Keratinocyte (primary cell): ENCODE measurements at regions not wholly inside any gene's neighbourhood (a gene's known extent, or its start where the extent isn't known, plus 50 kb on each side); places are given as distances from the start of the nearest gene placed in this dataset.

Experiments
- DNase-seq: peaks from one replicate; pipeline ENCODE4 v3.0.0-alpha.2; 2011; ENCODE audit warnings: low read depth, missing footprints, low spot score
- FAIRE-seq: peaks from 2 replicates; lab custom pipeline; 2011; peaks lifted over from hg19 to GRCh38; lab: Jason Lieb, UNC
- H2AFZ ChIP-seq: 2 replicates; pipeline ENCODE4 v1.6.0; 2012; ENCODE audit warnings: low read length, control low read depth, inconsistent platforms; ENCODE audit not compliant: control insufficient read depth
- H3K27ac ChIP-seq: 2 replicates; pipeline ENCODE4 v1.5.1; 2011; ENCODE audit warnings: low read length; ENCODE audit not compliant: control insufficient read depth, insufficient read depth
- H3K27me3 ChIP-seq: 3 replicates; pipeline ENCODE4 v1.6.0; 2011; ENCODE audit warnings: low read length; ENCODE audit not compliant: control insufficient read depth, insufficient read depth; ENCODE audit errors: extremely low read depth
- H3K36me3 ChIP-seq, 2 experiments: 2 replicates in 1 of 2; 3 replicates in 1 of 2; pipeline ENCODE4 v1.5.1; 2011; ENCODE audit warnings: low read length in 2 of 2, mild to moderate bottlenecking in 1 of 2; ENCODE audit not compliant: control insufficient read depth in 2 of 2, insufficient read depth in 2 of 2; ENCODE audit errors: extremely low read depth in 1 of 2
- H3K4me1 ChIP-seq: 3 replicates; pipeline ENCODE4 v1.5.1; 2011; ENCODE audit warnings: low read length; ENCODE audit not compliant: control insufficient read depth, insufficient read depth; ENCODE audit errors: extremely low read depth
- H3K4me2 ChIP-seq: 3 replicates; pipeline ENCODE4 v1.6.0; 2011; ENCODE audit warnings: low read depth, low read length; ENCODE audit not compliant: control insufficient read depth, insufficient read depth; ENCODE audit errors: extremely low read depth
- H3K4me3 ChIP-seq, 3 experiments: fragments of 200-600 bp in 1 of 3; sonication (generic) in 1 of 3; 2 replicates in 2 of 3; 3 replicates in 1 of 3; pipeline ENCODE4 v1.5.1; 2011 to 2016; ENCODE audit warnings: low read length in 3 of 3, mild to moderate bottlenecking in 3 of 3, control low read depth in 2 of 3, inconsistent platforms in 1 of 3, low read depth in 1 of 3, mixed read lengths in 1 of 3, mixed run types in 1 of 3, moderate library complexity in 1 of 3; ENCODE audit not compliant: control insufficient read depth in 2 of 3, insufficient read depth in 2 of 3; ENCODE audit errors: extremely low read depth in 1 of 3
- H3K79me2 ChIP-seq: 2 replicates; pipeline ENCODE4 v1.6.0; 2012; ENCODE audit warnings: low read length; ENCODE audit not compliant: control insufficient read depth, insufficient read depth
- H3K9ac ChIP-seq: 3 replicates; pipeline ENCODE4 v1.6.0; 2011; ENCODE audit warnings: low read length; ENCODE audit not compliant: control insufficient read depth, insufficient read depth; ENCODE audit errors: extremely low read depth
- H3K9me1 ChIP-seq: 3 replicates; pipeline ENCODE4 v1.6.0; 2011; ENCODE audit warnings: low read length; ENCODE audit not compliant: control insufficient read depth, insufficient read depth; ENCODE audit errors: extremely low read depth
- H3K9me3 ChIP-seq: 2 replicates; pipeline ENCODE4 v1.5.1; 2012; ENCODE audit warnings: low read depth, low read length; ENCODE audit not compliant: control insufficient read depth
- H4K20me1 ChIP-seq: 3 replicates; pipeline ENCODE4 v1.6.0; 2011; ENCODE audit warnings: low read length; ENCODE audit not compliant: control insufficient read depth, insufficient read depth; ENCODE audit errors: extremely low read depth
- CTCF ChIP-seq, 3 experiments: IDR thresholded peaks in 1 of 3; conservative IDR thresholded peaks in 1 of 3; optimal IDR thresholded peaks in 1 of 3; 2 replicates in 2 of 3; 3 replicates in 1 of 3; pipeline versions ENCODE3 to v1.5.1; 2011; ENCODE audit warnings: low read length in 3 of 3, mild to moderate bottlenecking in 3 of 3, moderate library complexity in 2 of 3, control low read depth in 1 of 3, inconsistent platforms in 1 of 3; ENCODE audit not compliant: insufficient read depth in 2 of 3; ENCODE audit errors: extremely low read depth in 1 of 3
- EZH2 ChIP-seq: IDR thresholded peaks from one replicate; pipeline ENCODE4 v1.6.1; 2012; ENCODE audit warnings: inconsistent platforms, mild to moderate bottlenecking, low read length, moderate library complexity
- dilution Hi-C: fragments of 300-500 bp; cut with MboI; formaldehyde crosslinking; loops from one replicate; pipeline ENCODE4 v1.7.0; 2020; ENCODE audit warnings: low sequenced_read_pairs; ENCODE audit not compliant: extremely low pct_ligation_motif_present

GRCh38 chr22:42180349-42180842 lies 49.8 kb upstream of the CYP2D6 start:
- H2AFZ ChIP-seq, result no peak overlapping the region
- peaks cover 4% of the 10 kb centered on the region for H4K20me1 ChIP-seq
- peaks cover 46% of the 10 kb centered on the region for H3K79me2 ChIP-seq

More at GRCh38 chr22:42180349-42180842, 49.8 kb upstream of the CYP2D6 start:
- no peak overlapping the region for H3K4me3 ChIP-seq
- no peak overlapping the region for H3K9ac ChIP-seq
- H3K27me3 ChIP-seq, result no peaks in the 10 kb centered on the region
- no peaks in the 10 kb centered on the region for H3K4me1 ChIP-seq
- DNase-seq (no peak), FAIRE-seq (no peak)
- no peak overlapping the region for H3K27ac ChIP-seq
- peaks cover 6% of the 10 kb centered on the region for H3K9me1 ChIP-seq
- no peak overlapping the region for H3K4me2 ChIP-seq
- no peaks in the 10 kb centered on the region for H3K9me3 ChIP-seq
- dilution Hi-C loops, result no loop called here
- TF ChIP-seq CTCF (optimal IDR thresholded peaks at IDR 0.05 in 1 of 3, IDR thresholded peaks at IDR 0.05 in 1 of 3, conservative IDR thresholded peaks at IDR 0.05 in 1 of 3; ENCODE audit: extremely low read depth in 1 of 3, insufficient read depth in 2 of 3, low read length in 3 of 3), result no peak
- TF ChIP-seq EZH2, result no peak
- H3K36me3 ChIP-seq, result peaks cover 5 to 15% of the 10 kb centered on the region in 2 experiments
